Bronchial epithelial cell (primary cell): ENCODE measurements at regions not wholly inside any gene's neighbourhood (a gene's known extent, or its start where the extent isn't known, plus 50 kb on each side); places are given as distances from the start of the nearest gene placed in this dataset.

Source experiments
- DNase-seq: peaks from one replicate; pipeline ENCODE4 v3.0.0-alpha.2; 2010; ENCODE audit warnings: low read depth
- FAIRE-seq: peaks from 2 replicates; lab custom pipeline; 2011; peaks lifted over from hg19 to GRCh38; lab: Jason Lieb, UNC
- H3K27me3 ChIP-seq: 2 replicates; pipeline ENCODE4 v1.5.1; 2011; ENCODE audit warnings: low read length; ENCODE audit not compliant: control insufficient read depth, insufficient read depth
- H3K36me3 ChIP-seq: 2 replicates; pipeline ENCODE4 v1.5.1; 2011; ENCODE audit warnings: low read length; ENCODE audit not compliant: control insufficient read depth, insufficient read depth
- H3K4me3 ChIP-seq: 2 replicates; pipeline ENCODE4 v1.5.1; 2011; ENCODE audit warnings: mild to moderate bottlenecking, low read depth, low read length, control low read depth
- CTCF ChIP-seq: IDR thresholded peaks from 2 replicates; pipeline ENCODE4 v1.5.1; 2011; ENCODE audit warnings: mild to moderate bottlenecking, moderate library complexity, low read length, control low read depth, inconsistent platforms; ENCODE audit not compliant: insufficient read depth, severe bottlenecking

- FAIRE-seq (no peak), DNase-seq (peak; percentile 76)
- H3K4me3 ChIP-seq: no peak overlapping the region
- TF ChIP-seq CTCF: no peak
- no peaks in the 10 kb centered on the region for H3K27me3 ChIP-seq
- no peaks in the 10 kb centered on the region for H3K36me3 ChIP-seq
Observed at GRCh38 chr3:182617500-182617899, 175.8 kb upstream of the ATP11B start.

- no peaks in the 10 kb centered on the region for H3K27me3 ChIP-seq
- H3K4me3 ChIP-seq: no peak overlapping the region
- DNase-seq (peak; percentile 59), FAIRE-seq (no peak)
- peak; percentile 64 for TF ChIP-seq CTCF
- H3K36me3 ChIP-seq: no peaks in the 10 kb centered on the region
Observed at GRCh38 chr3:182618085-182618732, 175.1 kb upstream of the ATP11B start.

GRCh38 chr3:182618981-182619591 is 174.2 kb upstream of the ATP11B start:
- FAIRE-seq (no peak), DNase-seq (peak; percentile 85)
- no peaks in the 10 kb centered on the region for H3K36me3 ChIP-seq
- no peak for TF ChIP-seq CTCF
- H3K27me3 ChIP-seq: no peaks in the 10 kb centered on the region
- no peak overlapping the region for H3K4me3 ChIP-seq

GRCh38 chr3:182620723-182621434 is 172.4 kb upstream of the ATP11B start:
- no peak for TF ChIP-seq CTCF
- FAIRE-seq (no peak), DNase-seq (no peak)
- H3K4me3 ChIP-seq: no peak overlapping the region
- H3K36me3 ChIP-seq: no peaks in the 10 kb centered on the region
- H3K27me3 ChIP-seq: no peaks in the 10 kb centered on the region

- no peak for FAIRE-seq
Observed at GRCh38 chr3:182621435-182622240, 171.7 kb upstream of the ATP11B start.

More at GRCh38 chr3:182621435-182622240, 171.7 kb upstream of the ATP11B start:
- peak; percentile 28 for TF ChIP-seq CTCF
- DNase-seq: no peak
- no peaks in the 10 kb centered on the region for H3K27me3 ChIP-seq
- H3K36me3 ChIP-seq: no peaks in the 10 kb centered on the region
- H3K4me3 ChIP-seq: no peak overlapping the region
